ENCODE measurements at regions not wholly inside any gene's neighbourhood (a gene's known extent, or its start where the extent isn't known, plus 50 kb on each side); places are given as distances from the start of the nearest gene placed in this dataset.

- no peak overlapping the region for H3K4me2 ChIP-seq (ENCODE audit: low read length)
- TF ChIP-seq CTCF (IDR thresholded peaks at IDR 0.05; ENCODE audit: low read length) (no peak), EZH2 (IDR thresholded peaks at IDR 0.05; ENCODE audit: borderline replicate concordance, low read length) (no peak)
- H3K9ac ChIP-seq (ENCODE audit: low read length) = no peak overlapping the region
- H3K27ac ChIP-seq (ENCODE audit: low read depth, low read length, poor library complexity, severe bottlenecking) = no peak overlapping the region
- no peaks in the 10 kb centered on the region for H3K9me3 ChIP-seq (ENCODE audit: low read length)
- H3K36me3 ChIP-seq (ENCODE audit: insufficient read depth, low read length) = no peaks in the 10 kb centered on the region
- no peaks in the 10 kb centered on the region for H3K9me2 ChIP-seq (ENCODE audit: low read depth, low read length)
- no peaks in the 10 kb centered on the region for H3K4me1 ChIP-seq (ENCODE audit: insufficient read depth, low read length, severe bottlenecking)
- no peaks in the 10 kb centered on the region for H3K79me2 ChIP-seq (ENCODE audit: insufficient read depth, low read length)
- H2AFZ ChIP-seq (ENCODE audit: low read length) = no peak overlapping the region
- no peaks in the 10 kb centered on the region for H3F3A ChIP-seq (ENCODE audit: insufficient read depth, low read length)
- no peak overlapping the region for H3K4me3 ChIP-seq (ENCODE audit: low read depth, low read length, poor library complexity, severe bottlenecking)
- H4K20me1 ChIP-seq (ENCODE audit: insufficient read depth, low read length) = no peaks in the 10 kb centered on the region
- H3K27me3 ChIP-seq (ENCODE audit: insufficient read depth, low read length) = no peaks in the 10 kb centered on the region
Measured at GRCh38 chr3:55245351-55245750, 241.8 kb downstream of the WNT5A start.

GRCh38 chr3:55244247-55244646 is 242.9 kb downstream of the WNT5A start:
- TF ChIP-seq EZH2 (IDR thresholded peaks at IDR 0.05; ENCODE audit: borderline replicate concordance, low read length) (no peak), CTCF (IDR thresholded peaks at IDR 0.05; ENCODE audit: low read length) (no peak)
- Histone ChIP-seq H3K9ac (ENCODE audit: low read length) (no peak overlapping the region), H3K4me3 (ENCODE audit: low read depth, low read length, poor library complexity, severe bottlenecking) (no peak overlapping the region), H3K9me3 (ENCODE audit: low read length) (no peaks in the 10 kb centered on the region), H3K4me2 (ENCODE audit: low read length) (no peak overlapping the region), H4K20me1 (ENCODE audit: insufficient read depth, low read length) (no peaks in the 10 kb centered on the region), H3K27ac (ENCODE audit: low read depth, low read length, poor library complexity, severe bottlenecking) (no peak overlapping the region), H3K27me3 (ENCODE audit: insufficient read depth, low read length) (no peaks in the 10 kb centered on the region), H3K4me1 (ENCODE audit: insufficient read depth, low read length, severe bottlenecking) (no peaks in the 10 kb centered on the region), H3F3A (ENCODE audit: insufficient read depth, low read length) (no peaks in the 10 kb centered on the region), H3K9me2 (ENCODE audit: low read depth, low read length) (no peaks in the 10 kb centered on the region), H3K36me3 (ENCODE audit: insufficient read depth, low read length) (no peaks in the 10 kb centered on the region), H3K79me2 (ENCODE audit: insufficient read depth, low read length) (no peaks in the 10 kb centered on the region), H2AFZ (ENCODE audit: low read length) (no peak overlapping the region)

DNA sequence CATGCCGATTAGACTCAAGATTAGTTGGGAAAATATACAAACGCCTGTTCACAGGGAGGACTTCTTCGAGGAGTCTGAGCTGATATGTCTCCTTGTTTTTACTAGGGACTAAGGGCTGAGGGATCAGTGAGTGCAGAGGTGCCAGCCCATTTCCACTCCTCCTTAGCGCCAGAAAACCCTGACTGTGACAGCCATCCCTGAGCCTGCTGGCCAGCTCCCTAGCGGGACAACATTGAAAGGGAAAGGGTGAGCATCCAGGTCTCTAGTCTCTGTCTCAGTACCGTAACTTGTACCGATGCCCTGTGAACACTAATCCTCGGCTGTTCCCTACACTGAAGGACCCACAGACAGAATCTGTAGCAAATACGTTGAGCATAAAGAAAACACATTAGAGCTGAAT is 243.4 kb downstream of the WNT5A start:
- H3K27ac ChIP-seq (ENCODE audit: low read depth, low read length, poor library complexity, severe bottlenecking) = no peak overlapping the region

More for the DNA sequence above, 243.4 kb downstream of the WNT5A start:
- Histone ChIP-seq H3K27me3 (ENCODE audit: insufficient read depth, low read length) (no peaks in the 10 kb centered on the region), H3K4me3 (ENCODE audit: low read depth, low read length, poor library complexity, severe bottlenecking) (no peak overlapping the region), H3K79me2 (ENCODE audit: insufficient read depth, low read length) (no peaks in the 10 kb centered on the region), H3K4me1 (ENCODE audit: insufficient read depth, low read length, severe bottlenecking) (no peaks in the 10 kb centered on the region), H4K20me1 (ENCODE audit: insufficient read depth, low read length) (no peaks in the 10 kb centered on the region), H3F3A (ENCODE audit: insufficient read depth, low read length) (no peaks in the 10 kb centered on the region), H3K9me3 (ENCODE audit: low read length) (no peaks in the 10 kb centered on the region), H2AFZ (ENCODE audit: low read length) (no peak overlapping the region), H3K36me3 (ENCODE audit: insufficient read depth, low read length) (no peaks in the 10 kb centered on the region), H3K9ac (ENCODE audit: low read length) (no peak overlapping the region), H3K4me2 (ENCODE audit: low read length) (no peak overlapping the region), H3K9me2 (ENCODE audit: low read depth, low read length) (no peaks in the 10 kb centered on the region)
- TF ChIP-seq EZH2 (IDR thresholded peaks at IDR 0.05; ENCODE audit: borderline replicate concordance, low read length) (no peak), CTCF (IDR thresholded peaks at IDR 0.05; ENCODE audit: low read length) (no peak)

All from OCI-LY1 (cell line).